ENCODE measurements at regions not wholly inside any gene's neighbourhood (a gene's known extent, or its start where the extent isn't known, plus 50 kb on each side); places are given as distances from the start of the nearest gene placed in this dataset.

- TF ChIP-seq L3MBTL2 (conservative IDR thresholded peaks at IDR 0.05) (no peak), ELF4 (IDR thresholded peaks at IDR 0.05) (no peak), CTBP1 (IDR thresholded peaks at IDR 0.05; ENCODE audit: borderline replicate concordance) (no peak), FOXA1 (IDR thresholded peaks at IDR 0.05) (no peak), LEF1 (IDR thresholded peaks at IDR 0.05; ENCODE audit: borderline replicate concordance) (no peak), ZNF384 (IDR thresholded peaks at IDR 0.05) (no peak), ARNT (IDR thresholded peaks at IDR 0.05) (no peak), BHLHE40 (IDR thresholded peaks at IDR 0.05; ENCODE audit: borderline replicate concordance) (no peak), HDGF (IDR thresholded peaks at IDR 0.05; ENCODE audit: borderline replicate concordance) (no peak), SP1 (IDR thresholded peaks at IDR 0.05) (no peak), FOXK2 (IDR thresholded peaks at IDR 0.05) (no peak)
- DNase-seq (ENCODE audit: extremely low spot score): peak; percentile 8
- ChIA-PET CTCF (interaction anchor here (0.6 kb wide), 1 partner anchor 801 kb away, joined by 3 read pairs; no protein-coding TSS in a partner anchor), POLR2A (interaction anchor here (0.9 kb wide), 1 partner anchor 190 kb away, joined by 3 read pairs; the partner anchor contains the start of gene TMEM144)
Measured at GRCh38 chr4:158020176-158020575, 152.6 kb downstream of the GASK1B start.

- ChIA-PET CTCF (interaction anchor here (0.6 kb wide), 1 partner anchor 153 kb away, joined by 3 read pairs; no protein-coding TSS in a partner anchor), POLR2A (no interaction called here)
- TF ChIP-seq NFRKB (IDR thresholded peaks at IDR 0.05): no peak
- no peak for TF ChIP-seq TARDBP (IDR thresholded peaks at IDR 0.05)
- TF ChIP-seq LEF1 (IDR thresholded peaks at IDR 0.05; ENCODE audit: borderline replicate concordance): no peak
- no peak for TF ChIP-seq SUZ12 (IDR thresholded peaks at IDR 0.05)
- TF ChIP-seq FOXK2 (IDR thresholded peaks at IDR 0.05): no peak
- no peak for DNase-seq (ENCODE audit: extremely low spot score)
Measured at GRCh38 chr4:158018831-158019230, 154.0 kb downstream of the GASK1B start.

GRCh38 chr4:158018221-158018830 is 154.5 kb downstream of the GASK1B start:
- TF ChIP-seq ELF4 (IDR thresholded peaks at IDR 0.05): no peak
- no peak for TF ChIP-seq FOXA1 (IDR thresholded peaks at IDR 0.05)
- no peak for TF ChIP-seq SUZ12 (IDR thresholded peaks at IDR 0.05)
- no peak for TF ChIP-seq PKNOX1 (IDR thresholded peaks at IDR 0.05)
- no peak for TF ChIP-seq CTBP1 (IDR thresholded peaks at IDR 0.05; ENCODE audit: borderline replicate concordance)
- no peak for TF ChIP-seq HDGF (IDR thresholded peaks at IDR 0.05; ENCODE audit: borderline replicate concordance)
- no peak for TF ChIP-seq ZNF384 (IDR thresholded peaks at IDR 0.05)
- no peak for TF ChIP-seq FOXM1 (IDR thresholded peaks at IDR 0.05; ENCODE audit: borderline replicate concordance)
- TF ChIP-seq SP1 (IDR thresholded peaks at IDR 0.05): no peak
- no peak for TF ChIP-seq TARDBP (IDR thresholded peaks at IDR 0.05)
- TF ChIP-seq ARNT (IDR thresholded peaks at IDR 0.05): no peak
- TF ChIP-seq LEF1 (IDR thresholded peaks at IDR 0.05; ENCODE audit: borderline replicate concordance): no peak
- TF ChIP-seq BHLHE40 (IDR thresholded peaks at IDR 0.05; ENCODE audit: borderline replicate concordance): no peak
- no peak for TF ChIP-seq NFRKB (IDR thresholded peaks at IDR 0.05)
- TF ChIP-seq FOXK2 (IDR thresholded peaks at IDR 0.05): no peak
- TF ChIP-seq L3MBTL2 (conservative IDR thresholded peaks at IDR 0.05): no peak
- no peak for DNase-seq (ENCODE audit: extremely low spot score)
- POLR2A ChIA-PET: no interaction called here
- CTCF ChIA-PET: no interaction called here

GRCh38 chr4:158016511-158016910 is 156.3 kb downstream of the GASK1B start:
- CTCF ChIA-PET: no interaction called here
- POLR2A ChIA-PET: interaction anchor here (0.6 kb wide), 1 partner anchor 544 kb away, joined by 3 read pairs; no protein-coding TSS in a partner anchor
- TF ChIP-seq NFRKB (IDR thresholded peaks at IDR 0.05) (no peak), PKNOX1 (IDR thresholded peaks at IDR 0.05) (no peak), CTBP1 (IDR thresholded peaks at IDR 0.05; ENCODE audit: borderline replicate concordance) (no peak), L3MBTL2 (conservative IDR thresholded peaks at IDR 0.05) (no peak), ZNF384 (IDR thresholded peaks at IDR 0.05) (no peak), ELF4 (IDR thresholded peaks at IDR 0.05) (no peak), FOXM1 (IDR thresholded peaks at IDR 0.05; ENCODE audit: borderline replicate concordance) (no peak), TARDBP (IDR thresholded peaks at IDR 0.05) (no peak), SP1 (IDR thresholded peaks at IDR 0.05) (no peak), BHLHE40 (IDR thresholded peaks at IDR 0.05; ENCODE audit: borderline replicate concordance) (no peak), FOXK2 (IDR thresholded peaks at IDR 0.05) (no peak), ARNT (IDR thresholded peaks at IDR 0.05) (no peak), HDGF (IDR thresholded peaks at IDR 0.05; ENCODE audit: borderline replicate concordance) (no peak), LEF1 (IDR thresholded peaks at IDR 0.05; ENCODE audit: borderline replicate concordance) (no peak)
- no peak for DNase-seq (ENCODE audit: extremely low spot score)

- CTCF ChIA-PET: no interaction called here
- TF ChIP-seq PKNOX1 (IDR thresholded peaks at IDR 0.05) (no peak), FOXK2 (IDR thresholded peaks at IDR 0.05) (no peak), HDGF (IDR thresholded peaks at IDR 0.05; ENCODE audit: borderline replicate concordance) (no peak), NFRKB (IDR thresholded peaks at IDR 0.05) (no peak), ELF4 (IDR thresholded peaks at IDR 0.05) (no peak), L3MBTL2 (conservative IDR thresholded peaks at IDR 0.05) (no peak), ARNT (IDR thresholded peaks at IDR 0.05) (no peak), CTBP1 (IDR thresholded peaks at IDR 0.05; ENCODE audit: borderline replicate concordance) (no peak), SP1 (IDR thresholded peaks at IDR 0.05) (no peak), SUZ12 (IDR thresholded peaks at IDR 0.05) (no peak), BHLHE40 (IDR thresholded peaks at IDR 0.05; ENCODE audit: borderline replicate concordance) (no peak), FOXA1 (IDR thresholded peaks at IDR 0.05) (no peak)
- POLR2A ChIA-PET: no interaction called here
- DNase-seq (ENCODE audit: extremely low spot score): no peak
Measured at GRCh38 chr4:158015241-158015640, 157.6 kb downstream of the GASK1B start.

- TF ChIP-seq CTBP1 (IDR thresholded peaks at IDR 0.05; ENCODE audit: borderline replicate concordance): no peak
- no peak for TF ChIP-seq LEF1 (IDR thresholded peaks at IDR 0.05; ENCODE audit: borderline replicate concordance)
- POLR2A ChIA-PET: no interaction called here
- CTCF ChIA-PET: no interaction called here
- DNase-seq (ENCODE audit: extremely low spot score): no peak
Measured at GRCh38 chr4:158013858-158014257, 159.0 kb downstream of the GASK1B start.
